ENCODE measurements at regions not wholly inside any gene's neighbourhood (a gene's known extent, or its start where the extent isn't known, plus 50 kb on each side); places are given as distances from the start of the nearest gene placed in this dataset.

DNA sequence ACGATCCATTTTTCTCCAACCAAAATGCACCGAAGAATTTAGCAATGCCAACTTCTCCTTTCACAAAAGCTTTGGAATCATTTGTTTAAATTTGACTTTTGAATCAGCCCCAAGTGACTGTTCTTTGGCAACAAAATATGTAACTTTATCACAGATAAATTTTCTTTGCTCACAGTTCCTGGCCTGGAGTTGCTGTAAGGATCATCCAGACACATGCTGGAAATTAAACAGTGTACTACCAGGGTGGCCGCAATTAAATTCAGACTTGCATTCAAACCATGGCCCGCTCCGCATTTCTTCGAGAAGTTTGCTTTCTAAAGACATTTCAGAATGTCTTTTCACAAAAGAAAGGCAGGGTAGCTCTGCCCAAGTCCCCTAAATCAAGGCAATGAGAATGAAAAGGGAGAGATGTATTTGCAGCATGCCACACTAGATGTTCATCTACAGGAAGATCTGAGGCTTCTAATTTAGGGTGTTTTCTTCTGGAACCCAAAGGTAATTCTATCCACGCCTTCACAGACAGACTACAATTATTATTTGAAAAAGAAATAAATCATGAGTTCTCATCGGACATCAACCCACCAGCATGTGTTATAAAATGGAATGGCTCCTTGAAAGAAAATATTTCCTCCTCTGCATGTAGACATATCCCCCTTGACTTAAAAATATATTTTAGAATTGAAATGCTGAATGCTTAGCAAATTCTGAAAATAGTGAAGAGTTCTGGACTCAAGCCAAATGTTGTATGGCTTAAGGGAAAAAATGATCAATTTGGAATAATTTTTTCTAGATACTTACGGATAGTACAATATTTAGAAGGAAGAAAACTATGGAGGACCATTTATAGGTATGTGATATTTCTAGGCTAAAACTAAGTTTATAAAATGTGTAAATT lies 189.7 kb upstream of the BLID start:
- no peaks in the 10 kb centered on the region for H3K4me1 ChIP-seq (replicated peaks in 1 of 2; ENCODE audit: control insufficient read depth in 2 of 2, insufficient read depth in 2 of 2, low read length in 2 of 2)
- intact Hi-C loops (cut with micrococcal nuclease) (no loop called here), in situ Hi-C loops (cut with MboI) (no loop called here)
- H3K27me3 ChIP-seq (ENCODE audit: control insufficient read depth in 2 of 2, insufficient read depth in 2 of 2, low read length in 2 of 2) = no peaks in the 10 kb centered on the region
- WGBS (ENCODE audit: insufficient coverage, low coverage, missing lambda C conversion rate) = 0% methylated on average over 9 of the region's 9 CpGs
- no peaks in the 10 kb centered on the region for H3K36me3 ChIP-seq (ENCODE audit: control insufficient read depth, insufficient read depth, low read length)
- no peak overlapping the region for H2AFZ ChIP-seq (ENCODE audit: low read depth, low read length)
- H3K9me1 ChIP-seq (ENCODE audit: control insufficient read depth, insufficient read depth, low read length) = no peaks in the 10 kb centered on the region
- no TSS peak for BruUV-seq (replicated peaks)
- no peaks in the 10 kb centered on the region for H4K20me1 ChIP-seq (replicated peaks; ENCODE audit: control insufficient read depth, insufficient read depth, low read length)
- no peak overlapping the region for H3K9ac ChIP-seq (ENCODE audit: insufficient read depth in 1 of 2, low read depth in 2 of 2, low read length in 2 of 2)
- no peaks in the 10 kb centered on the region for H3K79me2 ChIP-seq (ENCODE audit: control insufficient read depth, insufficient read depth, low read length)
- FAIRE-seq (no peak), ATAC-seq (no peak), DNase-seq (ENCODE audit: extremely low read depth in 1 of 4, low spot score in 3 of 4) (no peak)
- ChIA-PET CTCF (ENCODE audit: low intra/inter-chr PET ratio) (no interaction called here), POLR2A (interaction anchor here (0.6 kb wide), 1 partner anchor 169 kb away, joined by 3 read pairs; no protein-coding TSS in a partner anchor)
- H3K4me3 ChIP-seq = no peak overlapping the region
- no peak overlapping the region for H3K4me2 ChIP-seq (ENCODE audit: insufficient read depth, low read length)
- no peaks in the 10 kb centered on the region for H3K9me3 ChIP-seq (replicated peaks; ENCODE audit: control insufficient read depth, insufficient read depth, low read depth, low read length)
- H3K27ac ChIP-seq (ENCODE audit: extremely low read depth, low read depth, low read length) = no peak overlapping the region
- TF ChIP-seq ZNF830 (CRISPR knock-in tag; IDR thresholded peaks at IDR 0.05) (no peak), TCF7 (IDR thresholded peaks at IDR 0.05; ENCODE audit: borderline replicate concordance) (no peak), ZNF324 (CRISPR knock-in tag; IDR thresholded peaks at IDR 0.05) (no peak), TFAM (CRISPR knock-in tag; conservative IDR thresholded peaks at IDR 0.05) (no peak), PURB (CRISPR knock-in tag; IDR thresholded peaks at IDR 0.05; ENCODE audit: low read depth) (no peak), KAT7 (CRISPR knock-in tag; IDR thresholded peaks at IDR 0.05; ENCODE audit: borderline replicate concordance) (no peak), HNRNPL (IDR thresholded peaks at IDR 0.05; ENCODE audit: low read depth, low read length) (no peak), HOXB6 (CRISPR knock-in tag; IDR thresholded peaks at IDR 0.05; ENCODE audit: borderline replicate concordance) (no peak), ZNF174 (CRISPR knock-in tag; IDR thresholded peaks at IDR 0.05) (no peak), EWSR1 (IDR thresholded peaks at IDR 0.05; ENCODE audit: borderline replicate concordance, low read depth, partially characterized antibody) (no peak), JUNB (CRISPR knock-in tag; conservative IDR thresholded peaks at IDR 0.05) (no peak), ZNF274 (IDR thresholded peaks at IDR 0.05; ENCODE audit: borderline replicate concordance, low read depth, low read length) (no peak), GTF3C2 (IDR thresholded peaks at IDR 0.05; ENCODE audit: borderline replicate concordance, extremely low read depth, insufficient read length) (no peak), ZHX1 (conservative IDR thresholded peaks at IDR 0.05; ENCODE audit: low read length) (no peak)

All from K562 (cell line).